ENCODE measurements at regions not wholly inside any gene's neighbourhood (a gene's known extent, or its start where the extent isn't known, plus 50 kb on each side); places are given as distances from the start of the nearest gene placed in this dataset.

- TF ChIP-seq CTCF (IDR thresholded peaks at IDR 0.05; ENCODE audit: borderline replicate concordance, extremely low read depth, low read length, poor library complexity, severe bottlenecking) (no peak), EZH2 (IDR thresholded peaks at IDR 0.05; ENCODE audit: borderline replicate concordance, low read depth, low read length, severe bottlenecking) (no peak)
- no peak overlapping the region for H3K4me2 ChIP-seq (ENCODE audit: insufficient read depth, low read length)
- H3K79me2 ChIP-seq (ENCODE audit: insufficient read depth, low read length), result no peaks in the 10 kb centered on the region
- H3K27me3 ChIP-seq (ENCODE audit: insufficient read depth, low read length, poor library complexity), result no peaks in the 10 kb centered on the region
- H2AFZ ChIP-seq (ENCODE audit: low read depth, low read length), result no peak overlapping the region
- H4K20me1 ChIP-seq (ENCODE audit: insufficient read depth, low read length), result no peaks in the 10 kb centered on the region
- no peak overlapping the region for H3K9ac ChIP-seq (ENCODE audit: low read depth, low read length)
- no peak for DNase-seq
- H3K36me3 ChIP-seq (ENCODE audit: insufficient read depth, low read length), result no peaks in the 10 kb centered on the region
- H3K27ac ChIP-seq (ENCODE audit: low read length), result no peak overlapping the region
- no peak overlapping the region for H3K4me3 ChIP-seq (ENCODE audit: low read depth in 1 of 2, low read length in 2 of 2)
- H3K4me1 ChIP-seq (ENCODE audit: insufficient read depth, low read length), result no peaks in the 10 kb centered on the region
- no peak for ATAC-seq (ENCODE audit: insufficient read depth, low read depth)
- H3K9me3 ChIP-seq (ENCODE audit: insufficient read depth, low read length, severe bottlenecking), result no peaks in the 10 kb centered on the region
These were observed 470.8 kb downstream of the CD109 start for GRCh38 chr6:74166849-74167248.

- H3K79me2 ChIP-seq (ENCODE audit: insufficient read depth, low read length), result no peaks in the 10 kb centered on the region
- H3K9ac ChIP-seq (ENCODE audit: low read depth, low read length), result no peak overlapping the region
- no peak overlapping the region for H3K4me2 ChIP-seq (ENCODE audit: insufficient read depth, low read length)
- DNase-seq (no peak), ATAC-seq (ENCODE audit: insufficient read depth, low read depth) (no peak)
- no peaks in the 10 kb centered on the region for H3K9me3 ChIP-seq (ENCODE audit: insufficient read depth, low read length, severe bottlenecking)
- H3K27me3 ChIP-seq (ENCODE audit: insufficient read depth, low read length, poor library complexity), result no peaks in the 10 kb centered on the region
- H2AFZ ChIP-seq (ENCODE audit: low read depth, low read length), result no peak overlapping the region
- H3K36me3 ChIP-seq (ENCODE audit: insufficient read depth, low read length), result no peaks in the 10 kb centered on the region
- no peaks in the 10 kb centered on the region for H4K20me1 ChIP-seq (ENCODE audit: insufficient read depth, low read length)
- H3K4me1 ChIP-seq (ENCODE audit: insufficient read depth, low read length), result no peaks in the 10 kb centered on the region
- TF ChIP-seq EZH2 (IDR thresholded peaks at IDR 0.05; ENCODE audit: borderline replicate concordance, low read depth, low read length, severe bottlenecking) (no peak), CTCF (IDR thresholded peaks at IDR 0.05; ENCODE audit: borderline replicate concordance, extremely low read depth, low read length, poor library complexity, severe bottlenecking) (no peak)
- H3K4me3 ChIP-seq (ENCODE audit: low read depth in 1 of 2, low read length in 2 of 2), result no peak overlapping the region
- H3K27ac ChIP-seq (ENCODE audit: low read length), result no peak overlapping the region
These were observed 465.4 kb downstream of the CD109 start for GRCh38 chr6:74161380-74161779.

- TF ChIP-seq CTCF (IDR thresholded peaks at IDR 0.05; ENCODE audit: borderline replicate concordance, extremely low read depth, low read length, poor library complexity, severe bottlenecking), result no peak
- no peak for TF ChIP-seq EZH2 (IDR thresholded peaks at IDR 0.05; ENCODE audit: borderline replicate concordance, low read depth, low read length, severe bottlenecking)
- ATAC-seq (ENCODE audit: insufficient read depth, low read depth) (no peak), DNase-seq (no peak)
- no peaks in the 10 kb centered on the region for H3K9me3 ChIP-seq (ENCODE audit: insufficient read depth, low read length, severe bottlenecking)
- H3K4me3 ChIP-seq (ENCODE audit: low read depth in 1 of 2, low read length in 2 of 2), result no peak overlapping the region
- H2AFZ ChIP-seq (ENCODE audit: low read depth, low read length), result no peak overlapping the region
- no peak overlapping the region for H3K4me2 ChIP-seq (ENCODE audit: insufficient read depth, low read length)
- no peak overlapping the region for H3K27ac ChIP-seq (ENCODE audit: low read length)
- no peaks in the 10 kb centered on the region for H4K20me1 ChIP-seq (ENCODE audit: insufficient read depth, low read length)
- H3K9ac ChIP-seq (ENCODE audit: low read depth, low read length), result no peak overlapping the region
- H3K27me3 ChIP-seq (ENCODE audit: insufficient read depth, low read length, poor library complexity), result no peaks in the 10 kb centered on the region
- H3K36me3 ChIP-seq (ENCODE audit: insufficient read depth, low read length), result no peaks in the 10 kb centered on the region
- H3K79me2 ChIP-seq (ENCODE audit: insufficient read depth, low read length), result no peaks in the 10 kb centered on the region
- no peaks in the 10 kb centered on the region for H3K4me1 ChIP-seq (ENCODE audit: insufficient read depth, low read length)
These were observed 456.2 kb downstream of the CD109 start for GRCh38 chr6:74152096-74152675.

GRCh38 chr6:74145931-74146330 is 449.9 kb downstream of the CD109 start:
- no peaks in the 10 kb centered on the region for H4K20me1 ChIP-seq (ENCODE audit: insufficient read depth, low read length)
- TF ChIP-seq CTCF (IDR thresholded peaks at IDR 0.05; ENCODE audit: borderline replicate concordance, extremely low read depth, low read length, poor library complexity, severe bottlenecking), result no peak
- no peak for TF ChIP-seq EZH2 (IDR thresholded peaks at IDR 0.05; ENCODE audit: borderline replicate concordance, low read depth, low read length, severe bottlenecking)
- no peaks in the 10 kb centered on the region for H3K27me3 ChIP-seq (ENCODE audit: insufficient read depth, low read length, poor library complexity)
- no peaks in the 10 kb centered on the region for H3K36me3 ChIP-seq (ENCODE audit: insufficient read depth, low read length)
- H3K4me2 ChIP-seq (ENCODE audit: insufficient read depth, low read length), result no peak overlapping the region
- no peak overlapping the region for H3K27ac ChIP-seq (ENCODE audit: low read length)
- no peak overlapping the region for H3K9ac ChIP-seq (ENCODE audit: low read depth, low read length)
- no peaks in the 10 kb centered on the region for H3K79me2 ChIP-seq (ENCODE audit: insufficient read depth, low read length)
- no peak overlapping the region for H2AFZ ChIP-seq (ENCODE audit: low read depth, low read length)
- ATAC-seq (ENCODE audit: insufficient read depth, low read depth), result no peak
- no peaks in the 10 kb centered on the region for H3K4me1 ChIP-seq (ENCODE audit: insufficient read depth, low read length)
- no peak overlapping the region for H3K4me3 ChIP-seq (ENCODE audit: low read depth in 1 of 2, low read length in 2 of 2)
- H3K9me3 ChIP-seq (ENCODE audit: insufficient read depth, low read length, severe bottlenecking), result no peaks in the 10 kb centered on the region
- no peak for DNase-seq
